SK-N-SH (cell line): ENCODE measurements at regions not wholly inside any gene's neighbourhood (a gene's known extent, or its start where the extent isn't known, plus 50 kb on each side); places are given as distances from the start of the nearest gene placed in this dataset.
A peak's percentile ranks its signal among the peaks of the same experiment; 100 is the strongest.
"Not testable (repeated sequence)": the region's sequence is repeated elsewhere in the genome, so short reads cannot be mapped to it uniquely, and the experiment has no call there.

Experiments
- CTCF ChIA-PET: fragments of 300-600, 350-600 bp; formaldehyde crosslinking; extraction: SDS; loops from one replicate; lab custom pipeline; 2021; lab: Yijun Ruan, JAX
- POLR2A ChIA-PET: fragments of 350-600 bp; sonication (Branson Sonifier 250); formaldehyde crosslinking; extraction: SDS; loops from one replicate; lab custom pipeline; 2020; ENCODE audit warnings: antibody characterized with exemption, inconsistent platforms; lab: Yijun Ruan, JAX
- DNase-seq: peaks from one replicate; pipeline ENCODE4 v3.0.0; 2012
- H2AFZ ChIP-seq: fragments of 200-600 bp; sonication (generic); 2 replicates; pipeline ENCODE4 v1.8.1; 2016; ENCODE audit warnings: antibody characterized with exemption, mild to moderate bottlenecking, low read depth
- H3F3A ChIP-seq: fragments of 200-600 bp; sonication (generic); replicated peaks from 2 replicates; pipeline ENCODE3; 2016; ENCODE audit warnings: antibody characterized with exemption, mild to moderate bottlenecking; ENCODE audit not compliant: insufficient read depth
- H3K27ac ChIP-seq, 2 experiments: fragments of 200-500 bp in 1 of 2; fragments of 200-600 bp in 1 of 2; sonication (Bioruptor generic) in 1 of 2; sonication (generic), shearing (Covaris generic) in 1 of 2; 2 replicates each; pipeline versions ENCODE4 v1.5.1 to v1.6.1; 2014 to 2016; ENCODE audit warnings: low read depth in 2 of 2, inconsistent platforms in 1 of 2, low read length in 1 of 2, mild to moderate bottlenecking in 1 of 2, mixed read lengths in 1 of 2
- H3K27me3 ChIP-seq: fragments of 200-600 bp; sonication (generic), shearing (Covaris generic); 2 replicates; pipeline ENCODE4 v1.6.1; 2016; ENCODE audit warnings: mixed run types; ENCODE audit not compliant: insufficient read depth
- H3K36me3 ChIP-seq, 2 experiments: fragments of 200-500 bp in 1 of 2; fragments of 200-600 bp in 1 of 2; sonication (Bioruptor generic) in 1 of 2; sonication (generic) in 1 of 2; replicated peaks in 1 of 2; 2 replicates each; pipeline versions ENCODE3 to v1.5.1; 2014 to 2016; ENCODE audit warnings: low read length in 1 of 2, mild to moderate bottlenecking in 1 of 2; ENCODE audit not compliant: insufficient read depth in 2 of 2, control insufficient read depth in 1 of 2
- H3K4me1 ChIP-seq, 2 experiments: fragments of 200-500 bp in 1 of 2; fragments of 200-600 bp in 1 of 2; sonication (Bioruptor generic) in 1 of 2; sonication (generic), shearing (Covaris generic) in 1 of 2; 2 replicates each; pipeline versions ENCODE4 v1.5.1 to v1.6.1; 2014 to 2016; ENCODE audit warnings: low read depth in 1 of 2, low read length in 1 of 2, mixed run types in 1 of 2; ENCODE audit not compliant: insufficient read depth in 2 of 2, control insufficient read depth in 1 of 2
- H3K4me2 ChIP-seq: fragments of 200-600 bp; sonication (generic), shearing (Covaris generic); 2 replicates; pipeline ENCODE4 v1.6.1; 2017; ENCODE audit warnings: mixed run types
- H3K4me3 ChIP-seq, 2 experiments: fragments of 200-500 bp in 1 of 2; fragments of 200-600 bp in 1 of 2; sonication (Bioruptor generic) in 1 of 2; sonication (generic), shearing (Covaris generic) in 1 of 2; 2 replicates each; pipeline versions ENCODE4 v1.5.1 to v1.8.1; 2014 to 2016; ENCODE audit warnings: low read depth in 2 of 2, inconsistent platforms in 1 of 2, low read length in 1 of 2, mild to moderate bottlenecking in 1 of 2, mixed read lengths in 1 of 2, moderate library complexity in 1 of 2
- H3K79me2 ChIP-seq: fragments of 200-600 bp; sonication (generic); 2 replicates; pipeline ENCODE4 v1.8.1; 2017; ENCODE audit warnings: mild to moderate bottlenecking; ENCODE audit not compliant: insufficient read depth
- H3K9ac ChIP-seq: fragments of 200-600 bp; sonication (generic); 2 replicates; pipeline ENCODE4 v1.6.1; 2017; ENCODE audit warnings: mixed run types
- H3K9me2 ChIP-seq: fragments of 200-600 bp; sonication (generic); 2 replicates; pipeline ENCODE4 v1.6.1; 2017; ENCODE audit warnings: mixed run types
- H3K9me3 ChIP-seq: fragments of 200-600 bp; sonication (generic); 2 replicates; pipeline ENCODE4 v1.6.1; 2017; ENCODE audit warnings: mixed run types, mild to moderate bottlenecking, moderate library complexity
- H4K20me1 ChIP-seq: fragments of 200-600 bp; sonication (generic); 2 replicates; pipeline ENCODE4 v1.6.1; 2017; ENCODE audit warnings: mild to moderate bottlenecking, mixed run types; ENCODE audit not compliant: insufficient read depth
- CHD2 ChIP-seq: fragments of 150-350 bp; IDR thresholded peaks from 2 replicates; pipeline ENCODE4 v1.6.1; 2018; ENCODE audit warnings: low read length; ENCODE audit not compliant: partially characterized antibody
- EP300 ChIP-seq, 2 experiments: IDR thresholded peaks; 2 replicates each; pipeline versions ENCODE4 v1.4.0 to v1.6.1; 2012; ENCODE audit warnings: borderline replicate concordance in 1 of 2, low read depth in 1 of 2, low read length in 1 of 2
- FOSL2 ChIP-seq: IDR thresholded peaks from 2 replicates; pipeline ENCODE4 v1.4.0; 2012; ENCODE audit warnings: low read depth, mild to moderate bottlenecking, moderate library complexity, borderline replicate concordance
- FOXJ3 ChIP-seq: sonication (generic); formaldehyde crosslinking; IDR thresholded peaks from 2 replicates; pipeline ENCODE4 v1.5.1; 2020; ENCODE audit warnings: mild to moderate bottlenecking, missing genetic modification reagents
- FOXM1 ChIP-seq: IDR thresholded peaks from 2 replicates; pipeline ENCODE4 v1.4.0; 2012; ENCODE audit warnings: low read depth, mild to moderate bottlenecking
- GABPA ChIP-seq: IDR thresholded peaks from 2 replicates; pipeline ENCODE4 v1.4.0; 2012; ENCODE audit warnings: low read depth, mild to moderate bottlenecking
- GATA2 ChIP-seq: sonication (generic); formaldehyde crosslinking; IDR thresholded peaks from 2 replicates; pipeline ENCODE4 v1.5.0; 2020; ENCODE audit warnings: mild to moderate bottlenecking, missing genetic modification reagents
- JUND ChIP-seq: IDR thresholded peaks from 2 replicates; pipeline ENCODE4 v1.4.0; 2012
- MAX ChIP-seq: IDR thresholded peaks from 2 replicates; pipeline ENCODE4 v1.4.0; 2012; ENCODE audit warnings: low read depth
- NFIC ChIP-seq: IDR thresholded peaks from 2 replicates; pipeline ENCODE4 v1.4.0; 2012; ENCODE audit warnings: borderline replicate concordance
- POLR2AphosphoS5 ChIP-seq: IDR thresholded peaks from 2 replicates; pipeline ENCODE4 v1.6.1; 2012; ENCODE audit warnings: low read depth, low read length
- RAD21 ChIP-seq: IDR thresholded peaks from 2 replicates; pipeline ENCODE4 v1.6.1; 2012; ENCODE audit warnings: mild to moderate bottlenecking, low read length
- RFX5 ChIP-seq: IDR thresholded peaks from 2 replicates; pipeline ENCODE4 v1.6.1; 2012; ENCODE audit warnings: mild to moderate bottlenecking, improper control_type of control experiment, low read length
- SIN3A ChIP-seq: IDR thresholded peaks from 2 replicates; pipeline ENCODE4 v1.6.1; 2012; ENCODE audit warnings: low read depth, mild to moderate bottlenecking, low read length, moderate library complexity, borderline replicate concordance
- TCF12 ChIP-seq: IDR thresholded peaks from 2 replicates; pipeline ENCODE4 v1.4.0; 2012
- USF2 ChIP-seq: fragments of 150-350 bp; IDR thresholded peaks from 2 replicates; pipeline ENCODE4 v1.6.1; 2017; ENCODE audit warnings: antibody characterized with exemption, low read length, low read depth, borderline replicate concordance
- WGBS: methylation state at CpG from one replicate; pipeline ENCODE4 v1.1.6; 2017; ENCODE audit warnings: low lambda C conversion rate; 5-methylcytosine and 5-hydroxymethylcytosine counted together
- TF ChIP-seq, protein P1 (sequence below): IDR thresholded peaks from 2 replicates; pipeline ENCODE4 v1.4.0; 2012; ENCODE audit warnings: low read depth, borderline replicate concordance
- TF ChIP-seq, protein P2 (sequence below): fragments of 200-600 bp; sonication (generic); IDR thresholded peaks from 2 replicates; pipeline ENCODE4 v1.6.1; 2017; ENCODE audit warnings: antibody characterized with exemption, mild to moderate bottlenecking, moderate library complexity
- TF ChIP-seq, protein P3 (sequence below): IDR thresholded peaks from 2 replicates; pipeline ENCODE4 v1.4.0; 2012; ENCODE audit warnings: low read depth, borderline replicate concordance

- DNase-seq, H3K9ac ChIP-seq, H3K4me3 ChIP-seq, H3K9me2 ChIP-seq, H3K27me3 ChIP-seq, H3K36me3 ChIP-seq, POLR2A ChIA-PET, H3K9me3 ChIP-seq, H4K20me1 ChIP-seq, H3K4me2 ChIP-seq, H3K79me2 ChIP-seq, H2AFZ ChIP-seq: not testable (repeated sequence)
- peaks cover 0 to 23% of the 10 kb centered on the region in 2 experiments; a peak in 2 of 4 replicates for H3K4me1 ChIP-seq
- WGBS = 85% methylated on average over 8 of the region's 8 CpGs
- CTCF ChIA-PET = interaction anchor here (2.6 kb wide), 1 partner anchor 29 kb away, joined by 7 read pairs; no protein-coding TSS in a partner anchor
- H3K27ac ChIP-seq = peak overlapping the region in 1 of 2 experiments; percentile 68; a peak in 2 of 4 replicates
- peak; percentile 22; the same call in 1 of the 2 replicates for TF ChIP-seq TCF12
- peaks cover 36% of the 10 kb centered on the region for H3F3A ChIP-seq
Measured at GRCh38 chr3:16077681-16078080, 96.8 kb upstream of the GALNT15 start.

DNA sequence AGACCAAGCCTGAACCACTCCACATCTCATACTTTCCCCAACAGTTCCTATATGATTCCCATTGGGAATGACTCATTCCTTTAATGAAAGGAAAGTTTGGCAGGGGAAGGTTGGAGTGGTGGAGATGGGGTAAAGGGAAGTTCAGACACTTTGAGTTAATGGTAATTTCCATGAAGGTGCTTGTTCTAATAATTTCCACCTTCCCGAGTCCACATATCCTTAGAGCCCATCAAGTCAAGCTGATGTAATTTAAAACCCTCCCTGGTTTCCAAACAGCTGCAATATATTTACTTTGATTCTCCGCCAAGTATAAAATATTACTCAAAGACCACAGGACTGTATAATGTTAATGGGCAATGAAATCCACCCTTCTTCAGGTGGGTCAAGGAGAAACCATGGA, 95.0 kb upstream of the GALNT15 start:
- ChIA-PET POLR2A (no interaction called here), CTCF (interaction anchor here (2.6 kb wide), 1 partner anchor 30 kb away, joined by 7 read pairs; no protein-coding TSS in a partner anchor)
- H3K9me3 ChIP-seq = no peaks in the 10 kb centered on the region; the same call in 1 of the 2 replicates
- H3K27me3 ChIP-seq = no peaks in the 10 kb centered on the region
- 0 out of 4 replicates have a peak, but pooled peaks cover 0 to 4% of the 10 kb centered on the region in 2 experiments for H3K4me1 ChIP-seq
- H3K4me2 ChIP-seq = 0 out of 2 replicates have a peak overlapping the region, but pooled peaks have one; percentile 6
- no peaks in the 10 kb centered on the region for H4K20me1 ChIP-seq
- H2AFZ ChIP-seq = no peak overlapping the region
- no peaks in the 10 kb centered on the region for H3K9me2 ChIP-seq
- H3K4me3 ChIP-seq = no peak overlapping the region
- H3K79me2 ChIP-seq = no peaks in the 10 kb centered on the region
- 41% methylated on average over 2 of the region's 2 CpGs for WGBS
- no peak overlapping the region for H3K9ac ChIP-seq
- DNase-seq = no peak
- peaks cover 20% of the 10 kb centered on the region for H3F3A ChIP-seq
- H3K27ac ChIP-seq = peak overlapping the region in 1 of 2 experiments; percentile 68; a peak in 2 of 4 replicates
- no peaks in the 10 kb centered on the region for H3K36me3 ChIP-seq
- TF ChIP-seq, protein P1, sequence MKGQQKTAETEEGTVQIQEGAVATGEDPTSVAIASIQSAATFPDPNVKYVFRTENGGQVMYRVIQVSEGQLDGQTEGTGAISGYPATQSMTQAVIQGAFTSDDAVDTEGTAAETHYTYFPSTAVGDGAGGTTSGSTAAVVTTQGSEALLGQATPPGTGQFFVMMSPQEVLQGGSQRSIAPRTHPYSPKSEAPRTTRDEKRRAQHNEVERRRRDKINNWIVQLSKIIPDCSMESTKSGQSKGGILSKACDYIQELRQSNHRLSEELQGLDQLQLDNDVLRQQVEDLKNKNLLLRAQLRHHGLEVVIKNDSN = no peak
- peak; percentile 74 for TF ChIP-seq TCF12
- TF ChIP-seq GATA2 (CRISPR knock-in tag) = no peak
- TF ChIP-seq FOSL2 = peak; percentile 27; the same call in 1 of the 2 replicates
- TF ChIP-seq FOXJ3 (CRISPR knock-in tag) = no peak
- 0 out of 2 replicates have a peak, but pooled peaks have one; percentile 6 for TF ChIP-seq JUND
- no peak for TF ChIP-seq RFX5
- TF ChIP-seq, protein P2, sequence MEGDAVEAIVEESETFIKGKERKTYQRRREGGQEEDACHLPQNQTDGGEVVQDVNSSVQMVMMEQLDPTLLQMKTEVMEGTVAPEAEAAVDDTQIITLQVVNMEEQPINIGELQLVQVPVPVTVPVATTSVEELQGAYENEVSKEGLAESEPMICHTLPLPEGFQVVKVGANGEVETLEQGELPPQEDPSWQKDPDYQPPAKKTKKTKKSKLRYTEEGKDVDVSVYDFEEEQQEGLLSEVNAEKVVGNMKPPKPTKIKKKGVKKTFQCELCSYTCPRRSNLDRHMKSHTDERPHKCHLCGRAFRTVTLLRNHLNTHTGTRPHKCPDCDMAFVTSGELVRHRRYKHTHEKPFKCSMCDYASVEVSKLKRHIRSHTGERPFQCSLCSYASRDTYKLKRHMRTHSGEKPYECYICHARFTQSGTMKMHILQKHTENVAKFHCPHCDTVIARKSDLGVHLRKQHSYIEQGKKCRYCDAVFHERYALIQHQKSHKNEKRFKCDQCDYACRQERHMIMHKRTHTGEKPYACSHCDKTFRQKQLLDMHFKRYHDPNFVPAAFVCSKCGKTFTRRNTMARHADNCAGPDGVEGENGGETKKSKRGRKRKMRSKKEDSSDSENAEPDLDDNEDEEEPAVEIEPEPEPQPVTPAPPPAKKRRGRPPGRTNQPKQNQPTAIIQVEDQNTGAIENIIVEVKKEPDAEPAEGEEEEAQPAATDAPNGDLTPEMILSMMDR = no peak
- no peak for TF ChIP-seq USF2
- no peak for TF ChIP-seq SIN3A
- peak; percentile 65; the same call in 1 of the 2 replicates for TF ChIP-seq NFIC
- TF ChIP-seq, protein P3, sequence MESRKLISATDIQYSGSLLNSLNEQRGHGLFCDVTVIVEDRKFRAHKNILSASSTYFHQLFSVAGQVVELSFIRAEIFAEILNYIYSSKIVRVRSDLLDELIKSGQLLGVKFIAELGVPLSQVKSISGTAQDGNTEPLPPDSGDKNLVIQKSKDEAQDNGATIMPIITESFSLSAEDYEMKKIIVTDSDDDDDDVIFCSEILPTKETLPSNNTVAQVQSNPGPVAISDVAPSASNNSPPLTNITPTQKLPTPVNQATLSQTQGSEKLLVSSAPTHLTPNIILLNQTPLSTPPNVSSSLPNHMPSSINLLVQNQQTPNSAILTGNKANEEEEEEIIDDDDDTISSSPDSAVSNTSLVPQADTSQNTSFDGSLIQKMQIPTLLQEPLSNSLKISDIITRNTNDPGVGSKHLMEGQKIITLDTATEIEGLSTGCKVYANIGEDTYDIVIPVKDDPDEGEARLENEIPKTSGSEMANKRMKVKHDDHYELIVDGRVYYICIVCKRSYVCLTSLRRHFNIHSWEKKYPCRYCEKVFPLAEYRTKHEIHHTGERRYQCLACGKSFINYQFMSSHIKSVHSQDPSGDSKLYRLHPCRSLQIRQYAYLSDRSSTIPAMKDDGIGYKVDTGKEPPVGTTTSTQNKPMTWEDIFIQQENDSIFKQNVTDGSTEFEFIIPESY = no peak
- 0 out of 4 replicates have a peak, but pooled peaks of 1 of the 2 experiments have one; percentile 10 for TF ChIP-seq EP300 (IDR thresholded peaks at IDR 0.05; ENCODE audit: borderline replicate concordance in 1 of 2, low read depth in 1 of 2, low read length in 1 of 2)
- TF ChIP-seq CHD2 = no peak
- no peak for TF ChIP-seq RAD21
- no peak for TF ChIP-seq MAX
- TF ChIP-seq POLR2AphosphoS5 = no peak
- TF ChIP-seq FOXM1 = no peak
- TF ChIP-seq GABPA = no peak
